Activated T-helper 9 cell treated with anti-CD3 and anti-CD28 coated beads, Interleukin-2, amount 50 U/mL, for 16 hours (primary cell): ENCODE measurements at regions not wholly inside any gene's neighbourhood (a gene's known extent, or its start where the extent isn't known, plus 50 kb on each side); places are given as distances from the start of the nearest gene placed in this dataset.

ENCODE experiments used
- DNase-seq: peaks from one replicate; pipeline ENCODE4 v3.0.0-alpha.2; 2020; ENCODE audit warnings: low read depth

DNA sequence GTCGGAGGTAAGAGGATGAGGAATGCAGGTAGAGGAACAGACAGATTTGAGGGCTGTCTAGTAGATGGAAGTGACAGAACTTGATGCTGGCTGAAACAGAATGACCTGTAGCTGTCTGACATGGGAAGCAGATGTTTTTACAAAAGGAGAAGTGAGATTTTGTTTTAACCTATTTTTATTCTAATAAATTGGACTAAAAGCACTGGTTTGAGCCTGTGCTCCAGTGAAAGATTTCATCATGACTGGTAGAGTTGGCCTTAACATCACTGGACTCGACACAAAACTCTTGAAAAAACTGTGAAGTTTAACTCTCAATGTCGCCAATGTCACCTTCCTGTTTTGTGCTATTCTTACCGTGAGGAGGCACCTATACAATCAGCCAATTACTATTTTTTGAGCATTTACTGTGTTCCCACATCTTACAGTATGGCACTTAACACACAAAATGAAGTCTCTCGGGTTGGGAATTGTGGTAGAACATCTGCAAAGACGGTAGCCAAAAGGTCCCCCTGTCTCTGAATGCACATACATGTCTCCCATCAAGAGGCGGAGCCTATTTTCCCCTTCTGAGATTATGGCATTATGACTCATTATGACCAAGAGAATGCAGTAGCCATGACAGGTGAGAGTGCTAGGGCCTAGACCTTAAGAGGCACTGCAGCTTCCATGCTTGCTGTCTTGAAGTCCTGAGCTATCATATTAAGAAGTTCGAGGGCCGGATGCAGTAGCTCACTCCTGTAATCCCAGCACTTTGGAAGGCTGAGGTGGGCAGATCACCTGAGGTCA is 93.2 kb downstream of the FOXF2 start:
- DNase-seq = no peak

DNA sequence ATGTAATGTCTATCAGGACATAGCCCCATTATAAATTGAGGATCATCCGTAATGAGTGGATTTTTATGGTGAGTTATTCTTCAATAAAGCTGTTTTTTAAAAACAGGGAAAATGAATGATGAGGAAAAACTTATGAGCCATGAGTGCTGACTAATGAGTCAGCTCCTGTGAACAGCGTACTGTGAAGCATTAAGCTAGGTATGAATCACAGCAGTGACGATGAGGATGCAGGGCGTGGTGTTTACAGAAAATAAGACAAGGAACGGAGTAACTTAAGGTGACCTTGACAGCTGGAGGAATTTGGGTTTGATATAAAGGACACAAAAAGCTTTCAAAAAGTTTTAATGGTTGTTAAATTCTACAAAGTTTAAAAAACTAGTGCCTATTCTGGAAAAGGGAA is 96.3 kb downstream of the FOXF2 start:
- no peak for DNase-seq

DNA sequence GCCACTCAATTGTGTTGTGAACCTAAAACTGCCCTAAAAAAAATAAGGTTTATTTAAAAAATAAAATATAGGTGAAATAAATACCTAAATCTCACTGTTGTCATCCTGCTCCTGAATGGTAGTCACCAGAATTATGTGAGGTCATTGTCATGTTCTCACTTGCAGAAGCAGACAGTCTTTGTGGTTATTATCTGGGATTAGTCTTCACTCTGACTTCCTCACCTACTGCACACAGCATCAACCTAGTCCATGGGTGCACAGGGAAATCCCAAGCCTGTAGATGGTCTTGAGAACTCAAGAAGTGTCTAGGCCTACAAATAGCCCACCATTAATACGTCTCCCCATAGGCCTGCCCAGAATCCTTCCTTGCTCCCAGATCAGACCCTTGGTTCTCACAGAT is 97.0 kb downstream of the FOXF2 start:
- no peak for DNase-seq

DNA sequence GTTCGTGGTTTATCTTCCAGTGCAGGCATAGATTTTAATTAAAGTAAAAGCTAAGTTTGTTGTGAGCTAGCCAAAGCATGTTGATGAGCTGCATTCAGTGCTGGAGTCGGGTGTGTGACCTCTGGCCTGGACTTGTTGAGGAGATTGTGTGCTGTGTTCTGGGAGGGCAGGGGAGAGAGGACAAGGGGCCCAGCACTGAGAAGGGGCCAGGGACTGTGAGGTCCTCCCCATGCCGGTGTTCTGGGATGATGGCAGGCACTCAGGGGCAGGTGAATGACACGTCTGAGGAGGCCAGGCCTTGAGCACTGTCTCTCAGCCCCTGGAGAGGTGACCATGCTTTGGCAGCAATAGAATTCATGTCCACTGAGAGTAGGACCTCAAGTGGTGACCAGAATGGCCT is 97.9 kb downstream of the FOXF2 start:
- DNase-seq = no peak

DNA sequence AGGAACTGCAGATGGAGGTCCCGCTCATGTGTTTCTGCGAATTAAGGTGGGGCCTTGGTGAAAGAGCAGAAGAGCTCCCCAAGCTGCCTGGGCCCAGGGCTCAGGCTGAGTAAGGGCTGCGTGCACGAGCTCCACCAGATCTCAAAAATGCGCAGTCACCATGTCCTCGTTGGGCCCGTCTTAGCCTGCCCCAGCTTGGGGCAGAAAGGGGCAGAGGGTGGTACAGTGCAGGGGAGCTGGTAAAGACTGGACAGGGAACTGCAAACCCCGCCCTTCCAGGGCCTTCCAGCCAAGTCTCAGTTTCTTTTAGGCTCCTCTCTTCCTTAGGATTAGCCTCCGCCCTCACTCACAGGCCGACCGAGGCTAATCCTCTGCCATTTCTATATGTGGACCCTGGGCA is 101.6 kb downstream of the FOXF2 start:
- no peak for DNase-seq

DNA sequence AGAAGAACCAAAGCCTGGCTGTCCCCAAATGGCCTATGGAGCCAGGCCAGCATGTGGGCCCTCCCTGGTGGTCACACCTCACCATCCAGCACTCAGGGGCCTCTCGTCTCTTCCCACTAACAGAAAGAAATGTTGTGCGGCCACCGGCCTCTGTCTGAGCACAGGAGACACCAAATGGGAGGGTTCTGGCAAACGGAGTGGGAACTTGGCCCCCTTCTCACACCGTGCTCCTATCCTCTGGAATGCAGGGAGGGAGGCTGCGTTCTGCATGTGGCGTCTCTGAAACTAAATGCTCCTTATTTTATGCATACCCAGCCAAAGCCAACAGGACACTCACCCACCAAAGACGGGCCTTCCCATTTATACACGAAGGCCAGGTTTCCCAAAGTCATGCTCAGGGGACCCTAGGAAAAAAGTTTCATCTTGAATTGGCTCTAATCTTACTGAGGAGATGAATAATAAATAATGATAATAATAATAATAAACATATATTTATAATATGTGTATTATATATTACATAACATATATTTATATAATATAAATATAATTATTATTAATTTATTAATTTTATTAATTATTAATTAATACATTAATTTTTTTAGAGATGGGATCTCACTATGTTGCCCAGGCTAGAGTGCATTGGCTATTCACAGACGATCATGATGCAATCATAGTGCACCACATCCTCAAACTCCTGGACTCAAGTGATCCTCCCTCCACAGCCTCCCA is 102.4 kb downstream of the FOXF2 start:
- DNase-seq = no peak

DNA sequence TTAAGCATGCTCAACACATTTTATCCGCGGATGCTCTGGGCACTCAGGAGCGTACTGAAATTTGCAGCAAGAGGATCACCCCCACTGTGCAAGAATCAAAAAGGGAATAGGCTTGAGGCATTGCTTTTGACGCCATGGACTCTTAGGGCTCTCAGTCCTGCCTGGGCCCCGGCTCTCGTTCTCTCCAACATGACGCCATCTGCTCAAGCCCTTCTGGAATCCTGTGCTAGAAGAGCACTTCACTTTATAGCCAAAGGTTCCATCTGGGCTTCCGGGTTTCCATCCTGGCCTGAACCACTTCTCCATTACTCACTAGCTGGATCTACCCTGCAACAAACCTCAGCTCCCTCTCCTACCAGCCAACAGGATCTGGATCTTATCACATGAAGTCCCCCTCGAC is 105.3 kb downstream of the FOXF2 start:
- no peak for DNase-seq

DNA sequence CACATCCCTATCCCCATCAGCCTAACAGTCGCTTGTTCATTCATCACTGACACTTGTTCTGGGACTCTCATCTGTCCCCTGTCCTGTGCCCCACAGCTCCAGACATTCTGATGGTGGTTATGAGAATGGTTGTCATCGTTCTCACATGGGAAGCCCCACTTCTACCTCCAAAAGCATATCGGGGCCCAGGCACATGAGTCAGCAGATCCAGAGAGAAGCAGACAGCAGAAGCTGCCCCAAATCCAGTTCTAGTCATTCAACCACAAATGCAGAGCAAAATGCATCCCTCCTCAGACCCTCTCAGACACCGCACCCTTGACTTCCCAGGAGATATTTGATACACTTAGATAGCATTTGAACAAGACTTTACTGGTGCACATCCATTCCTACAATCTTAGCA is 106.0 kb downstream of the FOXF2 start:
- no peak for DNase-seq

DNA sequence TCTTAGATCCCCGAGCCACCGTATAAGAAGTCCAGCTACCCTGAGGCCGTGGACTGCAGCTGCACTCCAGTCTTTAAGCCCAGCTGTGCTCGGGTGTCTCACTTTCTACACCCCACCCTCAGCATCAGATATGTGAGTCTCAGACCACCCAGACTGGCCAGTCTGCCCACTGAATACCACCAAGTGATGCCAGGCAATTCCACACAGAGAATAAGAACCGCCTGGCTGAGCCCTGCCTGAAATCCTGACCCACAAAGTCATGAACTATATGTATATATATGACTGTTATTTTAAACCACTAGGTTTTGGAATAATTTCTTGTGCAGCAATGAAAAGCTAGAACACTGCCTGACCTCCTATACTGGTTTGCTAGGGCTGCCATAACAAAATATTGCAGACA is 106.7 kb downstream of the FOXF2 start:
- no peak for DNase-seq

DNA sequence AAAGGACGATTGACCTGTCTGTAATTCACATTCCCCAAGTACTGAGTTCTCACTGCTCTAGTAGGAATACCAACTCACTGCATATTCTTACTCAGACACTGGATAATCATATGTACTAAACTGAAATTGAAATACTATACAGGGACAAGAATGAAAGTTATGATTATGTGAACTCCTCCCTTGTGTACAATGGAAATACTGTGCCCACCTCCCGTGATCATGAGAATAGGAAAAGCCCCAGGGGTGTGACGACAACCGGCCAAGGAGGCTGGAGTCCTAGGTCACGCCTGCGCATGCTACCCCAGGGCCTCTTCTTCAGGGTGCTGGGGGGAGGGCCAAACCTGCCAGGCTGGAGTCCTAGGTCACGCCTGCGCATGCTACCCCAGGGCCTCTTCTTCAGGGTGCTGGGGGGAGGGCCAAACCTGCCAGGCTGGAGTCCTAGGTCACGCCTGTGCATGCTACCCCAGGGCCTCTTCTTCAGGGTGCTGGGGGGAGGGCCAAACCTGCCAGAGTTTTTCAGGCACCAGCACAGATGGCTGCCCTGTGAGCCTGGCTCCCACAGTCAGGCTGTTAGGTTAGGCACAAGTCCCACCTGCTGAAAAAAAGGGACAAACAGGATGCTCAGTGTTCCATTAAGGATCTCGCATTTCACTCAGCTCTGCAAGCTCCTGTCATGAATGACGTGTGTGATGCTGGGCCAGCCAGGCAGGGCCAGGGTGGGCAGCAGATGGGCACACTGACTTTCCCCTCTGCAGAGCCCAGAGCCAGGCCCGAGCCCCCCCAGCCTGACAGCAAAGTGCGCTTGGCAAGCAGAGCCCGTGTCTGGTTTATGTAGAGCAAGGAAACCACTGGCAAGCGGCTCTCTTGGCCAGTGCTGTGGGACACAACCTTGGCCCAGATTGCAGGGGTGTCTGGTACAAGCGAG is 107.7 kb downstream of the FOXF2 start:
- DNase-seq = no peak

DNA sequence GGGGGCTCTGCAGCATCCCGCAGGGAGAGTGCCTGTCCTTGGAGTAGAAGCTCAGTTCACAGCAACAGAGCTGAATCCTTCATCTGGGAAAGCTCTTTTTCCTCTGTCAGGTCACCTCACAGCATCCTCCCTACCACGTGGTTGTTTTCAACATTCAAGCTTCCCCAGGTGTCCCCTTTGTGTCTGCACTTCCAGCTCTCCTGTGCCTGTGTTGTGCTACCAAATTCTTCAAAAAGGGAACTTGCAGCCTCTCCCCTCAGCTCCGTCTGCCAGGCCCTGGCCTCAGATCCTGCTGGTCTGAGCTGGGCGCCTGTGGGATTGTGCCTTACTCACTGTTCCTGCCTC is 108.4 kb downstream of the FOXF2 start:
- no peak for DNase-seq

DNA sequence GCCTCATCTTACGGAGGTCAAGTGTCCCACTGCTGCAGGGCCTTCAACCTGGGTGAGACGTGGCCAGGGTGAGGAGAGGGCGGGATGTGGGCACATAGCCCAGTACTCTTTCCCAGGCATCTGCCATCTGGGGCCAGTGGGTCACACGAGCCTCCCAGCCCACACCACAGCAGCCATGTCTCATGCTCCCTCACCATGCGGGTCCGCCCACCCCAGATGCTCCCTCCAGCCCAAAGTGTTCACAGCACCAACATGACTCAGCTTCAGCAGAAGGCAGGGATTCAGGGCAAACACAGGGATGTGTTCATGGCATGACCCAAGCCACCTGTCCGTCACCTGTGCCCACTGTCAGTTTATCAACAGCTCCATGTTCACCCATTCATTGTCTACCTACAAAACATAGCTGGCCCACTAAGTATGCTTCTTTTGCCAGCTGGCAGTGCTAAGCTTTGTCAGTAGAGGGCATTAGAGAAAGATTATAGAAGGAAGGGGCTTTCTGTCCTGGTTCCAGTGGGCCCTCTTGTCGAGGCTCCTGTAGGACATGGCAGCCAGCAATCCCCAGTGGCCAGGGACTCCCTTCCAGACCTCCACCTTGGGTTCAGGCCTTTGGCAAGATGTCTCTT is 109.2 kb downstream of the FOXF2 start:
- DNase-seq = no peak

DNA sequence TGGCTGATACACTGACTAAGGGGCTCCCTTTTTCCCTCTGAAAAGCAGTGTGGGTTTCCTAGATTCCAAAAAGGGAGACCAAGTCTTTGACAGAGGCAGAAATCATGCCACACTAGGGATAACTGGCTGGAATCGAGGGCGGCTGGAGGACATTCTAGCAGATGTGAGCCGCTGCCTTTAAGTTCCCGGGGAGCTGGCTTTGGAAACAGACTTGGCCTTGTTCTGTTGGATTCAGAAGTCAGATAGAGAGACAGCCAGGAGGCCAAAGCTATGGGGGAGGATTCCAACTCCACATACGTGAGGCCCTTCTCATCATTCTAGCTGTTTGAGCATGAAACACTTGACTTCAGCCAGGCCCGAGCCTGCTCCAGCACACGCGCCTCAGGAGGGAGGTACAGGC is 109.9 kb upstream of the FOXC1 start:
- no peak for DNase-seq

DNA sequence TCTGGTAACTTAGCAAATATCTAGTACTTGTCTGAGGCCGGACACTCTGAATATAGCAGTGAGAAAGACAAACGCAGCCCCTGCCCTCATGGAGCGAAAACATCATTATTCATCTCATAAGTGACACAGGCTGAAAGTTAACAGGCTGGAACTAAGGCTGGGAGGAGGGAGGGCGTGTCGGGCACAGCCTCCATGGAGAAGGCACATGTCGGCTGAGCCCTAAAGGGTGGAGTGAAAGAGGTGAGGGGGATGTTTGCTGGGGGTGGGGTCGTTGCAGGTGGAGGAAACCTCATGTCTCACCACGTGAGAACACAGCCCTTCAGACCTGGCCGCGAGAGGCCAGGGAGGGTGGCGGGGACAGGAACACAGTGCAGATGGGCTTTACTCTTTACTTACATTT is 108.8 kb upstream of the FOXC1 start:
- DNase-seq = no peak

DNA sequence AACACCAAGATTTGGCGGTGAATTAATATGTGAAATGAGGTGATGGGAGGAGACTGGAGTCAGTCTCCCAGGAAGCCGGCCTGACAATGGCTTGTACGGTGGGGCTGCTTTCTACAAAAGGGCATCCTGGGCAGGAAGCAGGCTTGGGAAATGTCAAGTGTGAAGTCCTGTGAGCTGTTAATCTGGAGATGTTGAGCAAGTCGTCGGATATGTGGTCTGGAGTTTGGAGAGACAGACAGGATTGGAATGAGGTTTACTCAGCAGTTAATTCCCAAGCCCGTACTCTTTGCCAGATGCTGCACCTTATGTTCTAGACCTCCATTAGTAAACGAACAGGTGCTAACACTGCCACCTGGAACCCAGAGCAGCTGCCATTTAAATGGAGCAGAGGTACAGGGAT is 107.7 kb upstream of the FOXC1 start:
- DNase-seq = no peak

DNA sequence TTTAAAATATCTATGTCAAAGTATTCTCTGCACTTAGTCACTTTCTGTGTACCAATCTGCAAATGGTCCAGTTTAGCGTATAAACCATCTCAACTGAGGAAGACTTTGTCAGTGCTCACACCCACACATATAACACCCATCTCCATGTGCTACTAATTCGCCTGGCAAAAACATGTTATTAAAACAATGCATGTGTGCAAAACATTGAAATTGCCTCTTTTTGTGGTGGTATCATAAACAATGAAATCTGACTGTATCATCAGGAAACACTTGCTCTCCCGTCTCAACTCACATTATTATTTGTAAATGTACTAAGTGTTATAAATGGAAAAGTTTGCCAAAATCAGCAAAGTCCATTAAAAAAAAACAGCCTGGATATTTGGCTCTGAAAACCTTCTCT is 105.9 kb upstream of the FOXC1 start:
- no peak for DNase-seq

DNA sequence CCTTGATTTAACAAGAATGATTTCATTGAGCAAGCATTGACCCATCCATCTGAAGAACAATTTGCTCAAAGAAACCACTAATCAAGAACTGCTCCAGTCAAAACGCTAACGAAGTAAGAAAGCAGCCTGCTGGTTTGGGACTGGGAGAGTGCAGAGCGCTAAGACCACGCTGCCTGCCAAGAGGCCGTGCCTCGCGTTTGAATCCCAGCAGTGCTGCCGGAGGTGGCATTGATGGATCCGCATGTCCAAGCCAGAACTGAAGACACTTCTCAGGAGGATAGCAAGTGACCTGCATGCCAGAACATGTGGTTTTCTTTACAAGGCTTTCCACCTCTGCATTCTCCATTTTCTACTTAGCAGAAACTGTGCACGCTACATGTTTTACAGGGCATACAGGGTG is 105.2 kb upstream of the FOXC1 start:
- DNase-seq = no peak

DNA sequence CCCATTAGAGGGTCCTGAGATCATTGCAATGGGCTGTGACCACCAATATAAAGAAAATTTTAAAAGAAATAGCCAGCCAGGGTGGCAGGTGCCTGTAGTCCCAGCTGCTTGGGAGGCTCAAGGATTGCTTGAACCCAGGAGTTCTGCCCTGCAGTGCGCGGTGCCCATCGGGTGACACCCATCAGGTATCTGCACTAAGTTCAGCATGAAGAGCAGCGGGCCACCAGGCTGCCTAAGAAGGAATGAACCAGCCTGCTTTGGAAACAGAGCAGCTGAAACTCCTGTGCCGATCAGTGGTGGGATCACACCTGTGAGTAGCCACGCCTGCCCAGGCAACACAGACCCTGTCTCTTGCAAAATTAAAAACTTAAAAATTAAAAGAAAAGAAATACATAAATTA is 102.5 kb upstream of the FOXC1 start:
- no peak for DNase-seq

DNA sequence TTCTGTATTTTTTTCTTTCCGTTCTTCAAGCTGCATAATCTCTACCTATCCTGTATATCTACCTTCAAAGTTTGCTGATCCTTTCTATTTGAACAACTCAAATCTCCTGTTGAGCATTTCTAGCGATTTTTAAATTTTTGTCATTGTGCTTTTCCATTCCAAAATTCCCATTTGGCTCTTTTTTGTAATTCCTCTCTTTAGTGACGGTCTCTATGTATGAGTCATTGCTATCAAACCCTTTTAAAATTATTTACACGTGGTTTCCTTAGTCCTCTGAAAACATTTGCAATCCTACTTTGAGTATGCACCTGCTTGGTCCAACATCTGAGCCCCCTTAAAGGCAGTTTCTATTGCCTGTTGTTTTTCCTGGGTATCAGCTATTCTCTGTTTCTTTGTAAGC is 100.5 kb upstream of the FOXC1 start:
- no peak for DNase-seq

DNA sequence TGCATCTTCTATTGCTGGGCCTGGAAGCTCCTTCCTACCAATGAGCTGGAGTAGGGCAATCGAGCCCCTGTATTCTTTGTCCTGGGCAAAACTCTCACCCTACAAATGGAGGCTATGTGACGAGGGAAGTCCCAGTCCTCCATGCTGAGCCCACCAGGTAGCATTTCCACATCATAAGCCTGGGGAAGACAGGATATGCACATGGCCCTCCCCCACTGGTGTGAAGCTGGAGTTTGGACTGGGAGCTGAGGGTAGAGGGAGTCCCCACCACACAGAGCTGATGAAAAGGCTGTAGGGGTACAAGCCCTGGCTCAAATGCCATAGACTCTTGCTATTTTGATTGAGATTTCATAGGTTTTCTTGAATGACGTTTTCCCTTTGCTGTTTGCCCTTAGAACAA is 99.5 kb upstream of the FOXC1 start:
- DNase-seq = no peak

DNA sequence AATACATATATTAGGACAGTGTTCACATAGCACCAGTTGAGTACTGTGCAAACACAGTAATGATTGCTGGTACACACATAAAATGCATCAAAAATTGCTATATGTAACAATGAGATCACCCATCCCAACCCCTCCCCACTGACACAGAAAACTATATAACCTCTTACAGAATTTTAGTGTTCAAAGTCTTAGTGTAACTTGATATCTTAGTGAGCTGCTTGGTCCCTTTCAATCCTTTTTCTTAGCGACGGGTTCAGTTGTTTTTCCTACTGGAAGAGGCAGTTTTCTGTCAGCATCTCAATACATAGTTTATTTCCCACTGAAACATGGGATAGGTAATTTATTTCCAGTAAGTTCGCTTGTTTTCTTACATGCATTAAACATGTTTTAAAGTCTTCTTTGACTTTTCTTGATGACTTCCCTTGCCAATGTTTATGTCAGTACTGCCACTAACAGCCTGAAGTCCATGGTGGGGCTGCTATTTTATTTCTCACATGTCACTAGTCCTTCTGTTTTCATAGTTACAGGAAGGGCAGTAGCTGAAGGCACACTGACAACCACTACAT is 96.4 kb upstream of the FOXC1 start:
- no peak for DNase-seq

DNA sequence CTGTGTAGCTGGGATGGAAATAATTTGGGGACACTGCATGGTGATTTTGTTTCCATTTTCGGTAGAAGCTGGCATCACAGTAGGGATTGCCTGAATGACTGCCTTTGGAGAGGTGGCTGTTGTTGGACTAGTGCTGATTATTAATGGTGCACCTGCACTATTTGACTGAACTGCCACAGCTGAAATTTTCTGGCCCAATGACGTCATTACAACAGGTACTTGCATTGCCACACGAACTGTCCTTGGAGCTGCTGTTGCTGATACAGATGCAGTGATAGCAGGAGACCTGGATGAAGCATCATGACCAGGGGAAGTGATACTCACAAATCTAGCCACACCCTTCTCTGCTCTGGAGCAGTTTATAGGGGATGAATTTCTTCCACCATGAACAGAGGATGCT is 95.6 kb upstream of the FOXC1 start:
- no peak for DNase-seq
